ENCODE measurements at regions not wholly inside any gene's neighbourhood (a gene's known extent, or its start where the extent isn't known, plus 50 kb on each side); places are given as distances from the start of the nearest gene placed in this dataset.

DNA sequence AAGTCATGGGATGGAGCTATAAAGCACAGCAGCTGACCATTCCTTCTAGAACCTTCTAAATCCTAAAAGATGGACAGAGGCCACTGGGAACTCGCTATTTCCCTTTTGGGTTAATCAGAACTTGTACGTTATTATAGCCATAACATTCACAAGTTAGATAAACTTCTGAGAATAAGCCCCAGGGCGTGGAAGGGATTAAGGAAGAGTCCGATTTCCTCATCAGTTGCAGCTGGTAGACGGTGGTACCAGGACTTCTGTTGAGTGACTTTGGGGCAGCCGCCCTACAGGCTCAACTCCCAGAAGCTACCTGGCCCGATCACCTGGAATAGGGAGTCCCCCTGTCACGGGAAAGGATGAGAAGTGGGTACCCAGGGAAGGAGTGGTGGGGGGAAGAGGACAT, 370.1 kb upstream of the ZFHX3 start:
- H3K9ac ChIP-seq (ENCODE audit: low read length) = no peak overlapping the region
- H4K20me1 ChIP-seq (ENCODE audit: low read length) = no peaks in the 10 kb centered on the region
- intact Hi-C loops (cut with micrococcal nuclease) = no loop called here
- no peaks in the 10 kb centered on the region for H3K9me2 ChIP-seq (replicated peaks; ENCODE audit: low read length)
- H3K9me3 ChIP-seq (ENCODE audit: low read length) = no peaks in the 10 kb centered on the region
- ATAC-seq = no peak
- TF ChIP-seq EZH2 (IDR thresholded peaks at IDR 0.05; ENCODE audit: low read length, unreplicated experiment) (no peak), CTCF (conservative IDR thresholded peaks at IDR 0.05; ENCODE audit: low read depth, low read length) (no peak), EZH2phosphoT487 (IDR thresholded peaks at IDR 0.05; ENCODE audit: borderline replicate concordance, low read length) (no peak)
- H3K4me3 ChIP-seq (ENCODE audit: low read length) = no peak overlapping the region
- BruUV-seq (replicated peaks) = no TSS peak
- no peaks in the 10 kb centered on the region for H3F3A ChIP-seq (ENCODE audit: low read length, unreplicated experiment)
- POLR2A ChIA-PET (ENCODE audit: unreplicated experiment) = no interaction called here
- peaks cover 8% of the 10 kb centered on the region; the same call in 1 of the 2 replicates for H3K27me3 ChIP-seq (ENCODE audit: low read length)
- no peak overlapping the region for H3K27ac ChIP-seq (ENCODE audit: low read length)
- DNase-seq = no peak
- H3K79me2 ChIP-seq (ENCODE audit: low read length) = no peaks in the 10 kb centered on the region
- no peak overlapping the region for H3K4me2 ChIP-seq (ENCODE audit: low read length)
- no peaks in the 10 kb centered on the region for H3K36me3 ChIP-seq (ENCODE audit: low read depth, low read length)
- CTCF ChIA-PET = no interaction called here
- 0 out of 2 replicates have a peak, but pooled peaks cover 6% of the 10 kb centered on the region for H3K4me1 ChIP-seq (ENCODE audit: insufficient read depth, low read length)
- no peak overlapping the region for H2AFZ ChIP-seq (ENCODE audit: low read length)

- ATAC-seq = no peak
- no peak for TF ChIP-seq CTCF (conservative IDR thresholded peaks at IDR 0.05; ENCODE audit: low read depth, low read length)
- TF ChIP-seq EZH2phosphoT487 (IDR thresholded peaks at IDR 0.05; ENCODE audit: borderline replicate concordance, low read length) = no peak
- no peak for TF ChIP-seq EZH2 (IDR thresholded peaks at IDR 0.05; ENCODE audit: low read length, unreplicated experiment)
Measured at GRCh38 chr16:73415286-73415685, 367.4 kb upstream of the ZFHX3 start.

GRCh38 chr16:73414638-73415037, 366.7 kb upstream of the ZFHX3 start:
- POLR2A ChIA-PET (ENCODE audit: unreplicated experiment) = no interaction called here
- no peaks in the 10 kb centered on the region for H3K9me3 ChIP-seq (ENCODE audit: low read length)
- intact Hi-C loops (cut with micrococcal nuclease) = no loop called here
- H3K27me3 ChIP-seq (ENCODE audit: low read length) = peaks cover 21% of the 10 kb centered on the region; the same call in 1 of the 2 replicates
- TF ChIP-seq CTCF (conservative IDR thresholded peaks at IDR 0.05; ENCODE audit: low read depth, low read length) (no peak), EZH2 (IDR thresholded peaks at IDR 0.05; ENCODE audit: low read length, unreplicated experiment) (no peak), EZH2phosphoT487 (IDR thresholded peaks at IDR 0.05; ENCODE audit: borderline replicate concordance, low read length) (no peak)
- no peaks in the 10 kb centered on the region for H4K20me1 ChIP-seq (ENCODE audit: low read length)
- no peak overlapping the region for H3K27ac ChIP-seq (ENCODE audit: low read length)
- no peaks in the 10 kb centered on the region for H3K9me2 ChIP-seq (replicated peaks; ENCODE audit: low read length)
- no peaks in the 10 kb centered on the region for H3K36me3 ChIP-seq (ENCODE audit: low read depth, low read length)
- BruUV-seq (replicated peaks) = no TSS peak
- H3K79me2 ChIP-seq (ENCODE audit: low read length) = no peaks in the 10 kb centered on the region
- DNase-seq = no peak
- no peak overlapping the region for H3K9ac ChIP-seq (ENCODE audit: low read length)
- CTCF ChIA-PET = no interaction called here
- H3K4me1 ChIP-seq (ENCODE audit: insufficient read depth, low read length) = no peaks in the 10 kb centered on the region
- no peak overlapping the region for H3K4me2 ChIP-seq (ENCODE audit: low read length)
- H2AFZ ChIP-seq (ENCODE audit: low read length) = no peak overlapping the region
- H3F3A ChIP-seq (ENCODE audit: low read length, unreplicated experiment) = no peaks in the 10 kb centered on the region
- H3K4me3 ChIP-seq (ENCODE audit: low read length) = no peak overlapping the region
- no peak for ATAC-seq

More at GRCh38 chr16:73415286-73415685, 367.4 kb upstream of the ZFHX3 start:
- no TSS peak for BruUV-seq (replicated peaks)
- POLR2A ChIA-PET (ENCODE audit: unreplicated experiment) = no interaction called here
- H2AFZ ChIP-seq (ENCODE audit: low read length) = no peak overlapping the region
- peaks cover 21% of the 10 kb centered on the region; the same call in 1 of the 2 replicates for H3K27me3 ChIP-seq (ENCODE audit: low read length)
- no peak overlapping the region for H3K4me2 ChIP-seq (ENCODE audit: low read length)
- CTCF ChIA-PET = no interaction called here
- H3K36me3 ChIP-seq (ENCODE audit: low read depth, low read length) = no peaks in the 10 kb centered on the region
- no peak overlapping the region for H3K9ac ChIP-seq (ENCODE audit: low read length)
- no peak for DNase-seq
- H3K27ac ChIP-seq (ENCODE audit: low read length) = no peak overlapping the region
- H3K9me2 ChIP-seq (replicated peaks; ENCODE audit: low read length) = no peaks in the 10 kb centered on the region
- H3K79me2 ChIP-seq (ENCODE audit: low read length) = no peaks in the 10 kb centered on the region
- no peaks in the 10 kb centered on the region for H4K20me1 ChIP-seq (ENCODE audit: low read length)
- no peaks in the 10 kb centered on the region for H3F3A ChIP-seq (ENCODE audit: low read length, unreplicated experiment)
- no peaks in the 10 kb centered on the region for H3K9me3 ChIP-seq (ENCODE audit: low read length)
- H3K4me1 ChIP-seq (ENCODE audit: insufficient read depth, low read length) = no peaks in the 10 kb centered on the region
- intact Hi-C loops (cut with micrococcal nuclease) = no loop called here
- no peak overlapping the region for H3K4me3 ChIP-seq (ENCODE audit: low read length)

Data from PC-3 (cell line).